SH-SY5Y (cell line): ENCODE measurements at regions not wholly inside any gene's neighbourhood (a gene's known extent, or its start where the extent isn't known, plus 50 kb on each side); places are given as distances from the start of the nearest gene placed in this dataset.

Source experiments
- GATA2 ChIP-seq: IDR thresholded peaks from 2 replicates; pipeline ENCODE4 v1.6.1; 2011; ENCODE audit warnings: mild to moderate bottlenecking, low read depth, low read length
- GATA3 ChIP-seq: IDR thresholded peaks from 2 replicates; pipeline ENCODE4 v1.6.1; 2011; ENCODE audit warnings: low read depth, mild to moderate bottlenecking, low read length, moderate library complexity

GRCh38 chr7:121561717-121562116 is 165.6 kb upstream of the FAM3C start:
- TF ChIP-seq GATA2 (no peak), GATA3 (no peak)
